ENCODE measurements at regions not wholly inside any gene's neighbourhood (a gene's known extent, or its start where the extent isn't known, plus 50 kb on each side); places are given as distances from the start of the nearest gene placed in this dataset.

GRCh38 chr2:29974086-29974485 lies 52.7 kb upstream of the ALK start:
- Mint-ChIP-seq H3K27me3 (ENCODE audit: low read depth) (peaks cover 15% of the 10 kb centered on the region), H3K36me3 (ENCODE audit: low read depth) (no peaks in the 10 kb centered on the region), H3K4me1 (no peaks in the 10 kb centered on the region), H3K4me3 (no peak overlapping the region), H3K27ac (no peak overlapping the region), H3K9me3 (no peaks in the 10 kb centered on the region)
- no peak for TF ChIP-seq CTCF (IDR thresholded peaks at IDR 0.05; ENCODE audit: unreplicated experiment in 3 of 3)

- Mint-ChIP-seq H3K27me3 (ENCODE audit: low read depth) (peaks cover 28% of the 10 kb centered on the region), H3K27ac (no peak overlapping the region), H3K4me3 (no peak overlapping the region), H3K36me3 (ENCODE audit: low read depth) (no peaks in the 10 kb centered on the region), H3K4me1 (no peaks in the 10 kb centered on the region), H3K9me3 (no peaks in the 10 kb centered on the region)
- TF ChIP-seq CTCF (IDR thresholded peaks at IDR 0.05; ENCODE audit: unreplicated experiment in 3 of 3), result no peak
These were observed 55.9 kb upstream of the ALK start for GRCh38 chr2:29977284-29977683.

GRCh38 chr2:29981402-29981801 lies 60.0 kb upstream of the ALK start:
- no peaks in the 10 kb centered on the region for H3K4me1 Mint-ChIP-seq
- no peaks in the 10 kb centered on the region for H3K9me3 Mint-ChIP-seq
- H3K27me3 Mint-ChIP-seq (ENCODE audit: low read depth), result peaks cover 28% of the 10 kb centered on the region
- no peak for TF ChIP-seq CTCF (IDR thresholded peaks at IDR 0.05; ENCODE audit: unreplicated experiment in 3 of 3)
- H3K4me3 Mint-ChIP-seq, result no peak overlapping the region
- no peaks in the 10 kb centered on the region for H3K36me3 Mint-ChIP-seq (ENCODE audit: low read depth)
- H3K27ac Mint-ChIP-seq, result no peak overlapping the region

- no peak overlapping the region for H3K4me3 Mint-ChIP-seq
- H3K27ac Mint-ChIP-seq, result no peak overlapping the region
- peaks cover 28% of the 10 kb centered on the region for H3K27me3 Mint-ChIP-seq (ENCODE audit: low read depth)
- H3K36me3 Mint-ChIP-seq (ENCODE audit: low read depth), result no peaks in the 10 kb centered on the region
- H3K4me1 Mint-ChIP-seq, result no peaks in the 10 kb centered on the region
- no peak for TF ChIP-seq CTCF (IDR thresholded peaks at IDR 0.05; ENCODE audit: unreplicated experiment in 3 of 3)
- H3K9me3 Mint-ChIP-seq, result no peaks in the 10 kb centered on the region
These were observed 61.9 kb upstream of the ALK start for GRCh38 chr2:29983308-29983707.

GRCh38 chr2:29987146-29987545 lies 65.8 kb upstream of the ALK start:
- H3K4me1 Mint-ChIP-seq, result no peaks in the 10 kb centered on the region
- no peak overlapping the region for H3K4me3 Mint-ChIP-seq

More at GRCh38 chr2:29987146-29987545, 65.8 kb upstream of the ALK start:
- no peaks in the 10 kb centered on the region for H3K36me3 Mint-ChIP-seq (ENCODE audit: low read depth)
- no peak for TF ChIP-seq CTCF (IDR thresholded peaks at IDR 0.05; ENCODE audit: unreplicated experiment in 3 of 3)
- H3K27ac Mint-ChIP-seq, result no peak overlapping the region
- peaks cover 7% of the 10 kb centered on the region for H3K27me3 Mint-ChIP-seq (ENCODE audit: low read depth)
- H3K9me3 Mint-ChIP-seq, result no peaks in the 10 kb centered on the region
